IPS DF 19.7 (cell line): ENCODE measurements at regions not wholly inside any gene's neighbourhood (a gene's known extent, or its start where the extent isn't known, plus 50 kb on each side); places are given as distances from the start of the nearest gene placed in this dataset.
A peak's percentile ranks its signal among the peaks of the same experiment; 100 is the strongest.

Experiments
- DNase-seq: peaks from one replicate; pipeline ENCODE4 v3.0.0-alpha.2; 2013; ENCODE audit warnings: low read depth, low spot score

DNA sequence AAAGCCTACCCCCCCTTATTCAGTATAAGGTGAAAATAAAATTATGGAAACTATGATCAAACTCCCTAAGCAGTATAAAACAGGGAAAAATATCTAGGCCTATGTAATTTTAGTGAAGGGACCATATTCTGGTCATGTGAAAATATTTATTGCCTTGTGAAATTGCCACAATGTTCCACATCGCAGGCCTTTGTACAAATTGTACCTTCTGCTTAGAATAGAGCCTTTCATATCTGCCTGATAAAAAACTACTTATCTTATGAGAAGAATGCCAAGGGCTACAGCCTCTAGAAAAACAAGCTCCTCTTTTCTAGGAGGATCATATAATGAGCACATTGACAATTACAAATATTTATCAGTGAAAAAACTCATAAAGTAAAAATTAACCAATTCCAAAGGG lies 1280.0 kb downstream of the EFNB2 start:
- no peak for DNase-seq

DNA sequence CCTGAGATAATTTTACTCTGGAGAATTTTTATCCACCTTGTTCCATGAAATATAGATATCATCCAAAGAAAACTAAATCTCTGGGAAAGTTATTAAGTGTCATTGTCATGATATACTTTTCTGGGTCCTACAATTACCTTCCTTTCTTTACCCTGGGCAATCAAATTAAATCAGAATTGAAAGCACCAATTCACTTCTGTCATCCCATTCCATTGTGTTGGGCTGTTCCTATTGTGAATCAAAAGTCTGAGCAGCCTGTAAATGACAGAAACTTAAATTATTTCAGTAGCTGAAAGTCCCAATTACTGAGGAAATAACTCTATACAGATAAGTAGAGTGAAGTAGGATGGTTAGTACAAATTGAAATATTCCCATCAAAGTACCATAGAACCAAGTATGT lies 1284.2 kb downstream of the EFNB2 start:
- no peak for DNase-seq

DNA sequence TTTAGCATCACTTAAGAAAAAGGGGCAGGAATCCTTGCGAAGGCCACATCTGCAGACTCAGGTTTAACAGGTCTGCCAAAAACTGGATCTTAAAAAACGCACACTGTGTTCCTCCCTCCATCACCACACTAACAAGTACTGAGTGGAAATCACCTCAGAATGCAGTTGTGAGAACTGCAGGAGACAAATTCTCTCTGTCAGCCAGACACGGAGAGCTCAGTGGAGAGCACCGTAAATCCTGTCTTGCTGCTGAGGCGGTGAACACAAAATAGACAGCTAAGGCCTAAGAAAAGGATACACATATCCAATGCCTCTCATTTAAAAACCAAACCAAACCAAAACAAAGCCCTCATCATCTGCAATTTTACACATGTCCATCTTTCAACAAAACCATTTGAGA lies 1287.6 kb downstream of the EFNB2 start:
- no peak for DNase-seq

DNA sequence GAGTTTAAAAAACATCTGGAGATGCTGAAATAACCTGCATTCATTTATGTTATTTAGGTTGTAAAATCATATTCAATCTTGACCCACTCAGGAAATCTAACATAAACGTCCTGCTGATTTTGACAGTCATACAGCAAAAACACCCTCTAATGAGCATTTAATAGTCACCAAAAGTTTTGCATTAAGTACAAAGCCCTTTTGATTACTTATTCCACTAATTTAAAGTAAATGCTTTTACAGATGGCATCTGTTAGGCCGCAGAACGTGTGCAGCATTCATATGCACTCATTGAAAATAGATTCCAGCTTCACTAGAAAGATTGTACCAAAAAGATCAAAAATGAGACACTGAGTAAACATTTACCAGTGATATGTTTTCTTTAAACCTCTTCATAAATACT lies 1295.1 kb downstream of the EFNB2 start:
- no peak for DNase-seq

DNA sequence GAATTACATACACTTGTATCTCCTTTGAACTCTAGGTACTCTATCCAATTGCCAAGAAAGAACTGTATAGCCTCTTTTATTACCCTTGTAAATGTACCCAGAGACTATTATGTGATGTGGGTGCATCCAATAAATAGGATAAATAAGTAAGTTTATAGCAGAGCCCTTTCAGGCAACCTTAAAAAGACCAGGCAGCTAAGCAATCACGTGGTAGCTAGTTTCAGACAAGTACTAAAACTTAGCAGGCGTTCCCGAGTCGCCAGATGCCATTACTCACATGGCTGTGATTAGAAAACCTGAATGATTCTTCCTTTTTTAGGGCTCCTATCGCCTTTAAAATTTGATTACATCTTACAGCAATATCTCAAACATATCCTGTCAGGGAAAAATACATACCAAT lies 1303.0 kb downstream of the EFNB2 start:
- no peak for DNase-seq

DNA sequence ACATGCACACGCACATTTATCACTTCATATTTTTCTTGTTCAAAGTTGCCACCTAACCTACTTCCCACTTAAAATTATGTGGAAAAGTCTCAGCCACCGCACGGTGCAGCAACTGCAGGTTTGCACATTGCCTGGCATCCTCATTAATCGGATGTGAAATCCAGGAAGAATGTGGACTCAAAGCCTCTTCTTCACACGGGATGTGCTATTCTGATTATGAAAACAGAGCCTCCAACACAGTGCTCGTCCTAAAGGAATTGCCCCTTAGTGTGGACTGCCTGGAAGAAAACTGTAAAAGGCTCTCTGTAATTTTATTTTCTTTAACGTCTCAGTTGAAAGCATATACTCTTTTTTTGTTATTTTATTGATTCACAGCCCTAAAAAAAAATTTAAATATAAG lies 1303.5 kb downstream of the EFNB2 start:
- no peak for DNase-seq

DNA sequence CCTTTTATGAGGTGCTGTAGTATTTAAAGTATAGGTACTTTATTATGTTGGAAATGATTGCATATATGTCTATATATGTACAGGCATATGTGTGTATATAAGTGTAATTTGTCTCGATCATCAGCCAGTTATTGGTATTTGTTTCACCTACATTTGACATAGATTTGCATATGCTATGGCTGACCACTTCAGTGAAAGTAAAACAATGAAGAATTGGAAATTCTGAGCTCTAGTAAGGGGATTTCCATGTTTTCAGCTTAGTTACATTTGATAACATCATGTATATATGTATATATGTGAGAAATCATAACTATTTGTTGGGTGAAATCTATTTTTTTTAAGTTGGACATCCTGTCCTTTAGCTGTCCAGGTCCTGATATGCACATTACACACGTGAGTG lies 1303.9 kb downstream of the EFNB2 start:
- no peak for DNase-seq

DNA sequence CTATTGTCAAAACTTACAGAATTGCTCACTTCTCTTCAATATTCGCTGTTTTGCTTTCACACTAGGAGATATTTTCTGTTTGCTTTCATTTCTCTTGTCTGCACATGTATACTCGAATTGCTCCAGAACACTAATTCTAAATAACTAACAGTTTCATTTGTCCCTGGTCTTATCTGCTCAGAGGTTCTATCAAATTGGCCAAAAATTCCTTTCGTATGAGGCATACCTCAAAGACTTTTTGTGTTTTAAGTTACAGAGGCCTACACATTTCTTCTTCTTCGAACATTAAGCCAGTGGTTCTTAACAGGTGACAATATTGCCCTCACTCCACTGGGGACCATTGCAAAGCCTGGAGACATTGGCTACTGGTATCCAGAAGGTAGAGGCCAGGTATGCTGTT lies 1314.6 kb downstream of the EFNB2 start:
- DNase-seq: no peak

DNA sequence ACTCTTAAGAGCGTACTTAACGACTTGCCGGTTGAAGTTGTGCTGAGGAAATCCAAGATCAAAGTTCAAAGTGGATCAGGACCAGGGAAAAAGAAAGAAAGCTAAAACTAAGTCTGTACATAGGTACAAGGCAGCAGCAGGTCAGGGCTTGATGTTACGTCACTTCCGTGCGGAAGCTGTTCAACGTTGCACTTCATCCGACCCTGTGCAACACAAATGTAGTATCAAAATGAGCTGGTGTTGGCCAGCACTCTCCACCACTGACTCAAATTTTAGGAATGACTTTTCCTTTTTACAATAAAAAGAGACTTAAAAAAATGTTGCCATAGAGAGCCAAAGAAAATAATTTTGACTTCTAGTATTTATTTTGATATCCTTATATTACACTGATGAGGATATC lies 1315.4 kb downstream of the EFNB2 start:
- DNase-seq: no peak

DNA sequence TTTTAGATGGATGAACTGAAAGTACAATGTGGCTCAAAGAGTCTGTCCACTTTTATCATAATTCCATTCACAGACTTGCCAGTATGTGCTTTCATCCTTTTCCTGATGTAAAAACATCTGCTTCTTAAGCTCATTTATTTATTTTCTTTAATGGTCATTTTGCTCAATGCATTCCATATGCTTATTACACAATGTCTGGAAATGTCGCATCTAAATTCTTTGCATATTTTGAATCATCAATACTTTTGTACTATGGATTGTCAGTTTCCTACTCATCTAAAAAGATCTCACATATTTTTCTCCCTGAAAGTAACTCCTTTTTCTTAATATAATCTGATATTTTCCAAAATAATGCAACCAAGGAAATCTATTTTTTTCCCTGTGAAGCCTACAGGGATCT lies 1315.8 kb downstream of the EFNB2 start:
- no peak for DNase-seq

DNA sequence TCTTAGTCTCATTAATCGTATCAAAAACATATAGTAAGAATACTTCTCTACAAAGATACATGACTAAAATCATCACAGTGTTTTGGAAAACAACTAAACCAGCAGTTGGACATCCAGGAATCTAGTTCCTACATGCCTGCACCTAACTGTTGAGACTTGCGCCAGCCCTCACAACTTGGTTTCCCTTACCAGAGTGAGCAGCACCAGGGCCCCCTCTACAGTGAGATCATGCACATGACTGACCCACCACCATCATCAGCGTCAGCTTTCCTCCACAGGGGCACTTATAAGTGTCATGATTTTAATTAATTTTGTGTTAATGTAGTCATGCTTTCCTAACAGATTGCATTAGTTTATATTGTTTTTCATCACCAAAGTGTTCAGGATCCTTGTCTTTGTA lies 1322.0 kb downstream of the EFNB2 start:
- no peak for DNase-seq

DNA sequence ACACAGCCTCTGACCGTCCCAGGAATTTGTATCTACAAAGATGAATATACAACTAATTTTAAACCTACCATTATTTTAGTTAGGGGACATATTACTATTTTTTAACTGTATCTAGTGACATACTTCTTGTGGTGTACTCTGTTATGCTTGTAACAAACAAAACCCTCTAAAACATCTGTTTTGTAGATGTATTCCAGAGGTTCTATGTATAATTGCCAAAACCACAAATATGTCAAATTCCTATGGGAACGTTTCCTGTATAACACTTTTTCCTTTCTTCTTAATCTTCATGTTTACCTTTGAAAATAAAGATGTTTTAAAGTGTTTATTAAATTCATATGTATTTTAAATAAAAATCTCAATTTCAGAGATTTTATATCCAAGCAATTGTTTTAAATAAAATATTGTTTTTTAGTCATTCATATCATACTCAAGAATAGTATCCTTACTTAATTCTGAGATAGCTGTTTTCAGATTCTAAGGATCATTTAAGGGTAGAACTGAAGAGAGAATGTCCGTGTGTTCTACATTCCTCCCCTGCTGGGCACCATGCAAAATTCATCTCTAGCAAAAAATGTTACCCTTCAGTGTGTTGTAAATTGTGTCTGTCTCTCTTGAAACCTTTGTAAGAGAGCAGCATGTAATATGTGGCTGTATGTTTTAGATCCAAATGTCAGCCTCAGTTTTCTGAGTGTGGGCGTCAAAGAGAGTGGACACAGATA lies 1327.7 kb downstream of the EFNB2 start:
- no peak for DNase-seq

DNA sequence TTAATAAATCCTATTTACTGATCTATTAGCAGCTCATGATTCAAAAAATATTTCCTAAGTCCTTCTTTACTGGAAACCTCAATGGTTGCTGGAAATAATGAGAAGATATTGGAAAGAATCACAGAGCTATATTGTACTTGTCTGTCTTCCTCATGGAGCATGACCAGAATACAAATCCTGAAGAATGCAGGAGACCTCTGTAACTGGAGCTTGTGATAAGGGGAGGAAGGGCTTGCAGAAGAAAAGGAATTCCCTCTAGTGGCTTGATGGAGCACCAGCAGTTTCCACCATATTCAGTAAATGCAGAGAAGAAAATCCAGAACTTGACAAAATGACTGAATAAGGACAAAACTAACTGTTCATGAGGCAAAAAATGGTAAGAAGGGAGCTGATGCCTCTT lies 1333.1 kb downstream of the EFNB2 start:
- DNase-seq: peak; percentile 25

DNA sequence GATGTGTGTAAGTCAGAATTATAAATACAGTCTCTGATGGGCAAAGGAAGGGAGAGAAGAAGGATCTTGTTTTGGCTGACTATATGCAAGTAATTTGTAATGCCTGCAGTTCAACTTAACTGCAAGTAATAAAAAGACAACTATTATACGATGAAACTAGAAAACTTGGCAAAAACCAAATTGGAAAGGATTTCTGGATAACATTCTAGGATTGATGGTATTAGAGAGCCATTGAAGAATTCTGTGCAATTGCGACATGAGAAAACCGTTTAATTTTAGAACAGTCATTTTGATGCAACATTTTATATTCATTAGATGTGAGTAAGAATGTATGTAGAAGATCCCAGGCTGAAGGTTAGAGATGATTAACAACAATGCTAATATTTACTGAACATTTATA lies 1334.1 kb downstream of the EFNB2 start:
- no peak for DNase-seq

DNA sequence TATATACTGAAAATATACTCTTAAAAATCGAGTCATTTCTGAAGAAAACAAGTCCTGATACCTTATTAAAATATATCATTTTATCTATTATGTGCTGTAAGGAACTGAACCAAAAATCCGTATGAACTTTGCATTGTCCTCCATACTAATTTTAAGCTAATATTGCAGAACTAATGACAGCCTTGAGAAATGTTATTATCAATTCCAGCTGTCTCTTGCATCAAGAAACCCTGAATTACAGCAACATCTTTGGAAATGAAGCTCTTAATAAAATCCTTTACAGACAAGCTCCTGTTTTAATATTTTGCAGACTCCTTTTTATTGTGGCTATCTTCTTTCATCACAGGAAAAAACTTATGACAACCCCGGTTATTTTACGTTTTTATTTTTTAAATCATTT lies 1335.3 kb downstream of the EFNB2 start:
- no peak for DNase-seq

DNA sequence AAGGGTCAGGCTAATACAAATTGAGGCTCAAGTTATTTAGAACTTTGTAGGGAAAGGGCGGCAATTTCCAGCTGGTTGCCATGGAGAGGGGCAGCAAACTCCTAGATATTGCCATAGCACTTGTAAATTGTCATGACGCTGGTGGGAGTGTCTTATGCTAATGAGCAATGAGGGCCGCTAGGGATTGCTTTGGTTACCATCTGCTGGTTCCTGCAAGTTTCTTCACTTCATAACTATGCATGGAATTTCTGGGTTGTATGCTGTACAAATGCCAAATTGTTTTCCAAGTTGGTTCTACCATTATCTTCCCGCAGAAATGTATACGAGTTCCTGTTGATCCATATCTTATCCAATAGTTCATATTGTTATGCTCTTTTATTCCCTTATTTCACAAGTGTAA lies 1339.4 kb downstream of the EFNB2 start:
- peak; percentile 9 for DNase-seq

DNA sequence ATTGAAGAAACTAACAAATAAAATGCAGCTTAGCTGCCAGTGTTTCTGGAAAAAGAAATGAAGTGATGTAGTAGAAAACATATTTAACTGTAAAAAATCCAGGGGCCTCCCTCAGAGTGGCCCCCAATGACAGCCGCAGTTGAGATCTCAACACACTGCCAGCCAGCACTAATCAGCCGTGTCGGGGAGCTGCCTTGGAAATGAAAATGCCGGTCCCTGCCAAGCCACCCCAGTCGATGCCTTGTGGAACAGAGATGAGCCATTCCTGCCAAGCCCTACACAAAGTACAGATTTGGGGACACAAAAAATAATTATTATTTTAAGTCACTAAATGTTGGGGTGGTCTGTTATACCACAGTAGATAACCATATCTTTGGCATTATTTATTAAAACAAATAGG lies 1342.4 kb downstream of the EFNB2 start:
- DNase-seq: no peak

DNA sequence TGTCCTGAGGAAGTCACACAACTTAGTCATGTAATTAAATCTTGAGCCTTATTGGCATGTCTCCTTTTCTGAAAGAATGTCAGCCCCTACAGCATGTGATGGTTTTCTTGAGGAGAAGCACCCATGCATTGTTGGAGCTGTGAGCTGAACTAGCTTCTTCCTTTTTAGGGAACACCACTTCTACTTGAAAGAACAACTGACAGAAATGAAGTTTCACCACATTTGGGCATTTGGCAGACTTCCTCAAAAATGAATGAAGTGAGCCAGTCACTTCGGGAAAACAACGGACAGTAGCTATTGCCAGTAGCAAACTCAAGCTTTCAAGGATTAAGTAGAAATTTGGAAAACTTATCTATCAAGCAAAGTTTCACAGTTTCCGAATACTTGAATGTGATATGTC lies 1351.3 kb downstream of the EFNB2 start:
- DNase-seq: no peak

DNA sequence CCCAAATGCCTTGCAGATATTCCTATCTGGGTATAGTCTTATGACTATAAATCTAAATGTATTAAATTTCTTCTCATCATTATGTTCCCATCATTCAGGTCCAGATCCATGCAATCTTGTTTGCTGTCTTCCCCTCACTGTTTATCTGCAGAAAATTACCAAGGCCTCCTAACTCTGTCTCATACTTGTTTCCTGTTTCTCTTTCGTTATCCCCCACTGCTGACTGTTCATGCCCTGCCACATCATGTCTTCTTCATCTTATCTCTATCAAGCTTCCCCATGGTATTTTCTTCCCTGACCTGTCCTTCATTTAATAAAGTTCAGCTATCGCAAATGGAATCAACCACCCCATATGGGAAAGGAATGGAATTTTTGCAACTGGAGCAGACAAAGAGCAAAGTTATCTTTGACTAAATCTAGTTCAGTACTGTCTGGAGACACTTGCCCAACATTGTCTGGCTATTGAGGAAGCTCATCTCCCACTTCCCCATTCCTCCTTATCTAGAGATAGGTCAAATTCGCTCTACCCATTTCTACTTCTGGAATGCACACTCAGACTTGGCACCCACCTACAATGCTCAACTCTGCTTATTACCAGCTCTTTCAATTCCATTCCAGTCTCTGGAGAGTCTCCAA lies 1358.1 kb downstream of the EFNB2 start:
- DNase-seq: no peak

DNA sequence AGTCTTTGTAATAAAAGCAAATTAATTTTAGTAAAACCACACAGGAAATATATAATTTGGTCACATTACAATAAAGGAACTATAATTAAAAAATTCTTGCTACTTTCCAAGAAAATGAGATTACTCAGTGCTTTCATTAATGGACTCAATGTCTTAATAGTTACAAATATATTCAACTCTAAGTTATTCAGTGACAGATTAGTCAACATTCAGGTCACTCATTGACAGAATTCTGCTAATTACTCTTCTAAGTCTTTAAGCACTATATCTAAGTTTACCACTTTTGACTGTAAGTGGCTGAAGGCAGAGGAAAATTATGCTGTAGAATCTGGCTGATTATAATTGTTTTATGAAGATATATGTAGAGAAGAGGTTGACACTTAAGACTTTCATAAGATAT lies 1365.0 kb downstream of the EFNB2 start:
- DNase-seq: no peak

DNA sequence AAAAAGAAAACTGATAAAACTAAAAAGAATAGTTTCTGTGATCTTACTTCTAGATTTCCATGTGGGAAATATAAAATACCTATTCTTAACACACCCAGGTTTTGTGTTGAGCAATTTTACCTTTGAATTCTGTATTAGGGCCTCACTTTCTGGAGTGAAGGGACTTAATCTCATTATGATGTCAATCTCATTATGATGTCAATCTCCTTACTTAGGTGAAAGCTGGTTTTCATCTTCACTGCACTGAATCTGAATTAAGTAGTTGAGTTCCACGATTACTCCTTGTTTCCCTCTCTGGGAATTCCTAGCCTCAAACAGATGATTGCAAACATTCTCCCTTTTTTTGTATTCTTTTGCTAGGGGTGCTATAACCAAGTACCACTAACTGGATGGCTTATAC lies 1367.2 kb downstream of the EFNB2 start:
- DNase-seq: no peak

DNA sequence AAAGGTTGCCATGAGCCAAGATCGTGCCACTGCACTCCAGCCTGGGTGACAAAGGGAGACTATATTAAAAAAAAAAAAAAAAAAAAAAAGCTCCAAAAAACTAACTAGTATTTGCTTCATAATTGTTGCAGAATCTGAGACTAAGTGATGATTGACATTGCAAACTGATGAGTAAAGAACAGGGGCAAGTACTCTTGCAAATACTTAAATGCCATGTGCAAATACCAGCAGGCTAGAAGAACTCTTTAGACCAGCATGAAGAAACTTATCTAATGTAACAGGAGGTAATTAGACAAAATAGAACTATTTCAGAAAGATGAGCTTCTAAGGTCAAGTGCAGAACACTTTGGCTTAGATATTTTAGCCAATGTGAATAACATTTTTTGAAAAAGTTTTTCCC lies 1368.1 kb downstream of the EFNB2 start:
- DNase-seq: no peak

DNA sequence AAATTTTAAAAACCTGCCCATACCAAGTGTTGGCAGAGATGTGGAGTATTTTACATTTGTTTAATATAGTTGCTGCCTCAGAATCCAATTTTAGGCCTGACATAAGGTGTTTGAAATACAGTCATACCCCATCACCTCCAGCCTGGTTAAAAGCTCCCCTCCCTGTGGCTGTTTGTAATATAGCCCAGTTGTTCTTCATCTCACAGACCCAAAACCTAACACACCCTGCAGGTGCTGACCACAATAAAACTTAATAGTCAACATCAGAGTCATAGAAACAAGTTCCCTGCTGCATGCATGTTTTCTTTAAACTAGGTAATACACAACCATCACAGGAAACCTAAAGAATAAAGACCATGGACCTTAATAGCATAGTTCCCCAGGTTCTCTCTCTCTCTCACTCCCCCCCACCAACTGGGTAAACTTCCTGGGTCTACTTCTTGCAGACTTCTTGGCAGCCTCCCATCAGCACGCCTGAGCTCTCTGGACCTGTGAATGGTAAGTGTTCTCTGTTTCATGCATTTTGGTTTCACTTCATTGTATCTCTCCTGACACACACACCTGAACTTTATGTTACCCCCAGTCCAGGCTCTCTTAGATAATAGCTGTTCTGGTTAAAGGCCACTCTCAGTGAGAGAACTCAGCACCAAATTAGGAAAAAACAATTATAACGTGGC lies 1369.9 kb downstream of the EFNB2 start:
- no peak for DNase-seq
